Gastrocnemius medialis (tissue), 4 donors: ENCODE measurements at regions not wholly inside any gene's neighbourhood (a gene's known extent, or its start where the extent isn't known, plus 50 kb on each side); places are given as distances from the start of the nearest gene placed in this dataset.
"Not testable (repeated sequence)": the region's sequence is repeated elsewhere in the genome, so short reads cannot be mapped to it uniquely, and the experiment has no call there.

Experiments used
- ATAC-seq, 2 donors: fragments of 150-250 bp; one replicate each; pipeline ENCODE4 v1.9.1; 2016
- DNase-seq, 2 donors: peaks; one replicate each; pipeline ENCODE4 v3.0.0-alpha.2; 2019
- H3K27ac ChIP-seq, 4 donors: fragments of 200-600 bp; sonication (generic); 1 replicate in 1 of 4; 2 replicates in 3 of 4; pipeline ENCODE4 v1.5.1; 2016 to 2018; ENCODE audit warnings: mild to moderate bottlenecking in 2 of 4, moderate library complexity in 1 of 4
- H3K27me3 ChIP-seq, 3 donors: fragments of 200-600 bp; sonication (generic) in 2 of 3; 1 replicate in 1 of 3; 2 replicates in 2 of 3; pipeline versions ENCODE4 v1.5.1 to v1.6.0; 2016 to 2019; ENCODE audit warnings: mild to moderate bottlenecking in 1 of 3, moderate library complexity in 1 of 3
- H3K36me3 ChIP-seq, 2 donors: fragments of 200-600 bp; sonication (generic) in 1 of 2; one replicate each; pipeline ENCODE4 v1.5.1; 2017 to 2018
- H3K4me1 ChIP-seq, 2 donors: fragments of 200-600 bp; sonication (generic) in 1 of 2; one replicate each; pipeline ENCODE4 v1.5.1; 2016 to 2017; ENCODE audit warnings: mild to moderate bottlenecking in 2 of 2
- H3K4me3 ChIP-seq, 4 donors: fragments of 200-600 bp; sonication (generic) in 3 of 4; 1 replicate in 1 of 4; 2 replicates in 3 of 4; pipeline ENCODE4 v1.5.1; 2016 to 2019; ENCODE audit warnings: mild to moderate bottlenecking in 2 of 4
- H3K9me3 ChIP-seq, 3 donors: fragments of 200-600 bp; sonication (generic) in 2 of 3; 1 replicate in 1 of 3; 2 replicates in 2 of 3; pipeline ENCODE4 v1.5.1; 2016 to 2019
- CTCF ChIP-seq, 5 experiments: fragments of 450-650 bp in 3 of 5; fragments of 200-600 bp in 2 of 5; sonication (generic) in 2 of 5; IDR thresholded peaks in 4 of 5; conservative IDR thresholded peaks in 1 of 5; 1 replicate in 4 of 5; 2 replicates in 1 of 5; pipeline ENCODE4 v1.5.1; 2016 to 2019; ENCODE audit warnings: antibody characterized with exemption in 5 of 5, mild to moderate bottlenecking in 3 of 5, moderate library complexity in 3 of 5
- POLR2A ChIP-seq, 2 donors: fragments of 450-650 bp; IDR thresholded peaks; one replicate each; pipeline ENCODE4 v1.6.1; 2017; ENCODE audit warnings: antibody characterized with exemption in 2 of 2, mild to moderate bottlenecking in 2 of 2, moderate library complexity in 2 of 2
- in situ Hi-C, 4 donors: fragments of 200-750 bp; cut with MboI; loops; one replicate each; pipeline versions ENCODE4 v1.15.0 to v1.8.0; 2017; ENCODE audit warnings: low sequenced_read_pairs in 4 of 4
- intact Hi-C: fragments of 100-400 bp; cut with DNase I; formaldehyde crosslinking; loops from one replicate; pipeline ENCODE4 v1.15.1; 2023; ENCODE audit warnings: low total_unique reads

GRCh38 chrX:136936183-136936549, 55.6 kb upstream of the RBMX start:
- no peaks in the 10 kb centered on the region for H3K4me1 ChIP-seq
- no peak overlapping the region for H3K4me3 ChIP-seq
- ATAC-seq: no peak
- TF ChIP-seq POLR2A (IDR thresholded peaks at IDR 0.05) (no peak), CTCF (IDR thresholded peaks at IDR 0.05 in 4 of 5, conservative IDR thresholded peaks at IDR 0.05 in 1 of 5) (no peak)
- H3K9me3 ChIP-seq: no peaks in the 10 kb centered on the region
- H3K27me3 ChIP-seq: no peaks in the 10 kb centered on the region
- in situ Hi-C loops (no loop called here), intact Hi-C loops (no loop called here)
- no peak overlapping the region for H3K27ac ChIP-seq
- no peak for DNase-seq
- H3K36me3 ChIP-seq: no peaks in the 10 kb centered on the region

GRCh38 chrX:136935533-136936182, 55.1 kb upstream of the RBMX start:
- in situ Hi-C loops, ATAC-seq, H3K27ac ChIP-seq: not testable (repeated sequence)

GRCh38 chrX:136934652-136935051, 54.1 kb upstream of the RBMX start:
- in situ Hi-C loops, H3K36me3 ChIP-seq, H3K9me3 ChIP-seq, H3K4me3 ChIP-seq, ATAC-seq, H3K27me3 ChIP-seq, H3K27ac ChIP-seq, DNase-seq, intact Hi-C loops, H3K4me1 ChIP-seq: not testable (repeated sequence)

More at GRCh38 chrX:136935533-136936182, 55.1 kb upstream of the RBMX start:
- H3K9me3 ChIP-seq, H3K27me3 ChIP-seq, H3K36me3 ChIP-seq, H3K4me1 ChIP-seq, DNase-seq, H3K4me3 ChIP-seq, intact Hi-C loops: not testable (repeated sequence)

- TF ChIP-seq CTCF (IDR thresholded peaks at IDR 0.05 in 4 of 5, conservative IDR thresholded peaks at IDR 0.05 in 1 of 5) (no peak), POLR2A (IDR thresholded peaks at IDR 0.05) (no peak)
- ATAC-seq: no peak
These were observed 53.2 kb upstream of the RBMX start for GRCh38 chrX:136933611-136934145.

GRCh38 chrX:136931661-136932060, 51.1 kb upstream of the RBMX start:
- H3K36me3 ChIP-seq: no peaks in the 10 kb centered on the region
- no peak for ATAC-seq
- in situ Hi-C loops (no loop called here), intact Hi-C loops (no loop called here)
- no peak overlapping the region for H3K27ac ChIP-seq
- no peaks in the 10 kb centered on the region for H3K4me1 ChIP-seq
- H3K27me3 ChIP-seq: no peaks in the 10 kb centered on the region
- TF ChIP-seq CTCF (IDR thresholded peaks at IDR 0.05 in 4 of 5, conservative IDR thresholded peaks at IDR 0.05 in 1 of 5) (no peak), POLR2A (IDR thresholded peaks at IDR 0.05) (no peak)
- no peak for DNase-seq
- H3K4me3 ChIP-seq: no peak overlapping the region
- no peaks in the 10 kb centered on the region for H3K9me3 ChIP-seq

More at GRCh38 chrX:136933611-136934145, 53.2 kb upstream of the RBMX start:
- Histone ChIP-seq H3K4me3 (no peak overlapping the region), H3K36me3 (no peaks in the 10 kb centered on the region), H3K4me1 (no peaks in the 10 kb centered on the region), H3K27me3 (no peaks in the 10 kb centered on the region), H3K9me3 (no peaks in the 10 kb centered on the region), H3K27ac (no peak overlapping the region)
- in situ Hi-C loops: no loop called here
- intact Hi-C loops: no loop called here
- no peak for DNase-seq
